Pancreas (tissue), 10 donors: ENCODE measurements at regions not wholly inside any gene's neighbourhood (a gene's known extent, or its start where the extent isn't known, plus 50 kb on each side); places are given as distances from the start of the nearest gene placed in this dataset.

Source experiments
- ATAC-seq, 4 donors: fragments of 200-7000 bp; cut with Tn5 transposase; one replicate each; pipeline versions ENCODE4 v1.8.0 to v1.9.1; 2020; ENCODE audit warnings: mild to moderate bottlenecking in 4 of 4, moderate library complexity in 4 of 4
- DNase-seq, 6 donors: peaks; one replicate each; pipeline ENCODE4 v3.0.0-alpha.2; 2020
- FAIRE-seq: peaks from 2 replicates; lab custom pipeline; 2012; peaks lifted over from hg19 to GRCh38; lab: Jason Lieb, UNC
- H3K27ac ChIP-seq, 4 donors: fragments of 200-600 bp; sonication (generic); 1 replicate in 3 of 4; 2 replicates in 1 of 4; pipeline versions ENCODE4 v1.5.0 to v1.8.0; 2020
- H3K27me3 ChIP-seq, 4 donors: fragments of 200-600 bp; one replicate each; pipeline ENCODE4 v1.8.0; 2021
- H3K36me3 ChIP-seq, 3 donors: fragments of 200-600 bp; sonication (generic) in 1 of 3; one replicate each; pipeline versions ENCODE4 v1.5.0 to v1.8.0; 2020 to 2021
- H3K4me1 ChIP-seq, 3 donors: fragments of 200-600 bp; one replicate each; pipeline ENCODE4 v1.8.0; 2021
- H3K4me3 ChIP-seq, 4 donors: fragments of 200-600 bp; sonication (generic) in 2 of 4; one replicate each; pipeline versions ENCODE4 v1.5.0 to v1.8.0; 2020 to 2021
- H3K9me3 ChIP-seq, 4 donors: fragments of 200-600 bp; one replicate each; pipeline ENCODE4 v1.8.0; 2021
- WGBS, 2 donors: extraction: QIAGEN DNeasy Blood & Tissue Kit; methylation state at CpG; one replicate each; pipeline ENCODE4 v1.1.7; 2013; 5-methylcytosine and 5-hydroxymethylcytosine counted together
- intact Hi-C, 3 donors: fragments of 100-400 bp; cut with DNase I; formaldehyde crosslinking; loops; one replicate each; pipeline versions ENCODE4 v1.11.1 to v1.14.2; 2022
- TF ChIP-seq, protein P1 (sequence below), 4 donors: fragments of 200-600 bp; sonication (generic) in 3 of 4; IDR thresholded peaks; one replicate each; pipeline versions ENCODE4 v1.5.0 to v1.8.0; 2021; ENCODE audit warnings: antibody characterized with exemption in 4 of 4
- donor health status: healthy with polysubstance abuse.
- donor health status: DM: no; HTN: no; CAD: no; lungs with moderate emphysema.
- donor health status: DM: no; HTN: no; CAD: no.
- donor health status: control.
- donor health status: control.
- donor health status: Bipolar disorder and iron deficiency.
- donor health status: DM: yes; HTN: yes; CAD: no.
- donor health status: DM: no; HTN: no; CAD: no.
- donor health status: DM: no; HTN: no; CAD: no.
- donor health status: DM: yes; HTN: yes; CAD: no.

DNA sequence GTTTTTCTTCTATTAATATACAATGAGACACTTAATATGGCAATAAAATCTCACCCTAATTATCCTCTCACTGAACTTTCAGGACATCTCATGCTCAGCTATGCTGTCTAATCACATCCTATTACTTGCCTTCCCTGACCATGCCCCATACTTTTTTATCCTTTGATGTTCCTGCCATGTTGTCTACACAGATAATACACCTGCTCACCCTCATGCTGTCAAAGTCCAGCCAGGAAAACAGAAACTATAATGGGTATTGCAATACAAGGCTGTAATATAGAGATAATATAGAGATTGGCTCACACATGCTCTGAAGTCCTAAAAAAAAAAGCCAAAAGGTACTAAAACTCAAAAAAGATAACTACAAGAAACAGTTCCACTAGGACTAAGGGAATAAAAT, 305.4 kb downstream of the PRDM5 start:
- TF ChIP-seq, protein P1, sequence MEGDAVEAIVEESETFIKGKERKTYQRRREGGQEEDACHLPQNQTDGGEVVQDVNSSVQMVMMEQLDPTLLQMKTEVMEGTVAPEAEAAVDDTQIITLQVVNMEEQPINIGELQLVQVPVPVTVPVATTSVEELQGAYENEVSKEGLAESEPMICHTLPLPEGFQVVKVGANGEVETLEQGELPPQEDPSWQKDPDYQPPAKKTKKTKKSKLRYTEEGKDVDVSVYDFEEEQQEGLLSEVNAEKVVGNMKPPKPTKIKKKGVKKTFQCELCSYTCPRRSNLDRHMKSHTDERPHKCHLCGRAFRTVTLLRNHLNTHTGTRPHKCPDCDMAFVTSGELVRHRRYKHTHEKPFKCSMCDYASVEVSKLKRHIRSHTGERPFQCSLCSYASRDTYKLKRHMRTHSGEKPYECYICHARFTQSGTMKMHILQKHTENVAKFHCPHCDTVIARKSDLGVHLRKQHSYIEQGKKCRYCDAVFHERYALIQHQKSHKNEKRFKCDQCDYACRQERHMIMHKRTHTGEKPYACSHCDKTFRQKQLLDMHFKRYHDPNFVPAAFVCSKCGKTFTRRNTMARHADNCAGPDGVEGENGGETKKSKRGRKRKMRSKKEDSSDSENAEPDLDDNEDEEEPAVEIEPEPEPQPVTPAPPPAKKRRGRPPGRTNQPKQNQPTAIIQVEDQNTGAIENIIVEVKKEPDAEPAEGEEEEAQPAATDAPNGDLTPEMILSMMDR (IDR thresholded peaks at IDR 0.05): no peak
- ATAC-seq (no peak), FAIRE-seq (no peak), DNase-seq (no peak)
- H3K9me3 ChIP-seq: no peaks in the 10 kb centered on the region
- no peaks in the 10 kb centered on the region for H3K36me3 ChIP-seq
- H3K27ac ChIP-seq: no peak overlapping the region
- H3K4me3 ChIP-seq: no peak overlapping the region
- intact Hi-C loops: no loop called here
- H3K27me3 ChIP-seq: no peaks in the 10 kb centered on the region
- no peaks in the 10 kb centered on the region for H3K4me1 ChIP-seq

DNA sequence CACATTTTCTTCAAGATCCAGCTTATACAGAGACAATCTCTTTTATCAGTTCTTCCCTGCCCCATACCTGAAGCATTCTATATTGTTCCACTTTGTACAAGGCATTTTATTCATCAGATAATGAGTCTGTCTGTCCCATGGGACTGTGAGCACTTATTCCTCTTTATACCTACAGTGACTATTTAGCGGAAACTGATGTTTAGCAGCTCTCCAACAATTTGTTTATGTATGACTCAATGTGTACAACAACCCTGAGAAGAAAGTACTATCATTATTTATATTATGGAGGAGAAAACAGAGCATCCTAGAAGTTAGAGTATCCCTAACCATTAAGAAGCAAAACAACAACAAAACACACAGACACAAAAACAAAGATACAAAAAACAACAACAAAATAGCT, 306.5 kb downstream of the PRDM5 start:
- Histone ChIP-seq H3K4me1 (no peaks in the 10 kb centered on the region), H3K4me3 (no peak overlapping the region), H3K27ac (no peak overlapping the region), H3K9me3 (no peaks in the 10 kb centered on the region), H3K27me3 (no peaks in the 10 kb centered on the region), H3K36me3 (no peaks in the 10 kb centered on the region)
- TF ChIP-seq, protein P1 (IDR thresholded peaks at IDR 0.05): no peak
- FAIRE-seq (no peak), DNase-seq (no peak), ATAC-seq (no peak)
- WGBS, 2 donors: 93 to 95% methylated on average over 1 of the region's 1 CpG
- intact Hi-C loops: no loop called here

GRCh38 chr4:120613778-120614177, 308.7 kb downstream of the PRDM5 start:
- TF ChIP-seq, protein P1 (IDR thresholded peaks at IDR 0.05): no peak
- intact Hi-C loops: no loop called here
- no peak for ATAC-seq
- H3K4me1 ChIP-seq: no peaks in the 10 kb centered on the region
- no peak overlapping the region for H3K27ac ChIP-seq
- no peaks in the 10 kb centered on the region for H3K36me3 ChIP-seq
- no peak for DNase-seq
- 94 to 95% methylated on average over 1 of the region's 1 CpG for WGBS, 2 donors
- H3K27me3 ChIP-seq: no peaks in the 10 kb centered on the region
- no peak for FAIRE-seq
- H3K4me3 ChIP-seq: no peak overlapping the region
- no peaks in the 10 kb centered on the region for H3K9me3 ChIP-seq

- intact Hi-C loops: no loop called here
- 26 to 28% methylated on average over 1 of the region's 1 CpG for WGBS, 2 donors
- FAIRE-seq: no peak
- no peak for DNase-seq
- H3K27me3 ChIP-seq: no peaks in the 10 kb centered on the region
- TF ChIP-seq, protein P1 (IDR thresholded peaks at IDR 0.05): no peak
- no peak overlapping the region for H3K27ac ChIP-seq
- no peaks in the 10 kb centered on the region for H3K4me1 ChIP-seq
- H3K4me3 ChIP-seq: no peak overlapping the region
- H3K9me3 ChIP-seq: no peaks in the 10 kb centered on the region
- H3K36me3 ChIP-seq: no peaks in the 10 kb centered on the region
- ATAC-seq: no peak
Observed at GRCh38 chr4:120611092-120611491, 311.4 kb downstream of the PRDM5 start.

DNA sequence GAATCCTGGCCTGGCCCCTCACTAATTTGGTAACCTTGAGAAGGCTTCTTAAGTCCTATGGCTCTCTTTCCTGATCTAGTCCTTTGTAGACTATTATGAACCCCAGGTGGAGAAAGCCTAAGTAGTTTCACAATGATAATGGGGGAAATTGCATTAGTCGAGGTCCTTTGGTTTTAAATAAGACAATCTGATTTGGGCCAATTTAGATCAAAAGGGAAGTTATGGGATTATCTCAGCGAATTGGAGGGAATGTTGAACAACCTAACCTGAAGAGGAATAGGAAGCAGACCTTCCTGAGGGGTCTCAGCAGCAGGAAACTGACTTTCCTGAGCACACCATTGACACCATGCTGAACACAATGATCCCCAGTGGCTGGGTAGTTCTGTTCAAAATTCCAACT, 331.5 kb downstream of the PRDM5 start:
- FAIRE-seq (no peak), ATAC-seq (no peak), DNase-seq (no peak)
- TF ChIP-seq, protein P1 (IDR thresholded peaks at IDR 0.05): no peak
- H3K27ac ChIP-seq: no peak overlapping the region
- 67 to 72% methylated on average over 2 of the region's 2 CpGs for WGBS, 2 donors
- H3K27me3 ChIP-seq: no peaks in the 10 kb centered on the region
- H3K9me3 ChIP-seq: no peaks in the 10 kb centered on the region
- no peaks in the 10 kb centered on the region for H3K36me3 ChIP-seq
- H3K4me1 ChIP-seq: no peaks in the 10 kb centered on the region
- H3K4me3 ChIP-seq: no peak overlapping the region
- intact Hi-C loops: no loop called here
